NT2/D1 (cell line): ENCODE measurements at regions not wholly inside any gene's neighbourhood (a gene's known extent, or its start where the extent isn't known, plus 50 kb on each side); places are given as distances from the start of the nearest gene placed in this dataset.

Experiments
- SUZ12 ChIP-seq: IDR thresholded peaks from 2 replicates; pipeline ENCODE4 v1.6.1; 2011; ENCODE audit not compliant: insufficient read length, insufficient read depth; ENCODE audit errors: extremely low read depth
- YY1 ChIP-seq: IDR thresholded peaks from 2 replicates; pipeline ENCODE4 v1.6.1; 2011; ENCODE audit not compliant: insufficient read length, insufficient read depth
- ZNF274 ChIP-seq: IDR thresholded peaks from 2 replicates; pipeline ENCODE4 v1.6.1; 2011; ENCODE audit warnings: mild to moderate bottlenecking, low read depth, low read length

- TF ChIP-seq ZNF274 (no peak), YY1 (no peak), SUZ12 (no peak)
Observed at GRCh38 chr9:91087462-91087759, 274.3 kb downstream of the AUH start.
